ENCODE measurements at regions not wholly inside any gene's neighbourhood (a gene's known extent, or its start where the extent isn't known, plus 50 kb on each side); places are given as distances from the start of the nearest gene placed in this dataset.
A peak's percentile ranks its signal among the peaks of the same experiment; 100 is the strongest.

- Histone ChIP-seq H3K23ac (ENCODE audit: low read length in 2 of 2) (no peak overlapping the region), H3K14ac (ENCODE audit: low read length in 2 of 2) (no peak overlapping the region), H3K4ac (ENCODE audit: low read depth in 1 of 2, low read length in 2 of 2) (no peak overlapping the region), H2BK15ac (ENCODE audit: low read depth, poor library complexity, severe bottlenecking) (no peak overlapping the region), H3K9ac (ENCODE audit: low read length) (no peak overlapping the region), H2BK5ac (ENCODE audit: low read depth, low read length, poor library complexity, severe bottlenecking) (no peak overlapping the region), H3K4me1 (ENCODE audit: control insufficient read depth, insufficient read depth, low read depth, low read length) (peaks cover 6% of the 10 kb centered on the region), H2AK5ac (ENCODE audit: low read length, severe bottlenecking) (no peak overlapping the region), H4K91ac (ENCODE audit: low read length) (no peak overlapping the region), H3K9me3 (ENCODE audit: control insufficient read depth, low read length) (peaks cover 5% of the 10 kb centered on the region), H3K79me1 (replicated peaks; ENCODE audit: low read length, poor library complexity, severe bottlenecking) (no peaks in the 10 kb centered on the region), H2BK12ac (ENCODE audit: low read length in 2 of 2) (no peak overlapping the region), H4K8ac (ENCODE audit: low read length) (no peak overlapping the region), H3K4me3 (ENCODE audit: insufficient read depth in 1 of 2, low read depth in 1 of 2, low read length in 2 of 2) (no peak overlapping the region), H2BK120ac (ENCODE audit: low read depth, low read length) (no peak overlapping the region), H3K27ac (ENCODE audit: low read length, poor library complexity, severe bottlenecking) (no peak overlapping the region), H3K27me3 (ENCODE audit: control insufficient read depth in 1 of 2, insufficient read depth in 1 of 2, low read length in 2 of 2) (peaks cover 45 to 78% of the 10 kb centered on the region in 2 experiments), H3K4me2 (ENCODE audit: low read length, poor library complexity, severe bottlenecking) (no peak overlapping the region), H3K36me3 (ENCODE audit: control insufficient read depth in 1 of 2, insufficient read depth in 2 of 2, low read depth in 1 of 2, low read length in 2 of 2) (no peaks in the 10 kb centered on the region), H3K18ac (ENCODE audit: low read depth in 1 of 2, low read length in 2 of 2) (no peak overlapping the region), H2AFZ (ENCODE audit: low read depth, low read length) (no peak overlapping the region)
- DNase-seq, result no peak
- WGBS, result 84% methylated on average over 6 of the region's 7 CpGs
Measured at GRCh38 chr20:48262466-48262865, 477.2 kb upstream of the SULF2 start.

GRCh38 chr20:48261398-48261910 lies 476.2 kb upstream of the SULF2 start:
- Histone ChIP-seq H2AFZ (ENCODE audit: low read depth, low read length) (no peak overlapping the region), H2BK15ac (ENCODE audit: low read depth, poor library complexity, severe bottlenecking) (no peak overlapping the region), H4K8ac (ENCODE audit: low read length) (no peak overlapping the region), H3K4ac (ENCODE audit: low read depth in 1 of 2, low read length in 2 of 2) (no peak overlapping the region), H4K91ac (ENCODE audit: low read length) (no peak overlapping the region), H3K36me3 (ENCODE audit: control insufficient read depth in 1 of 2, insufficient read depth in 2 of 2, low read depth in 1 of 2, low read length in 2 of 2) (no peaks in the 10 kb centered on the region), H2BK5ac (ENCODE audit: low read depth, low read length, poor library complexity, severe bottlenecking) (no peak overlapping the region), H3K4me2 (ENCODE audit: low read length, poor library complexity, severe bottlenecking) (no peak overlapping the region), H3K9me3 (ENCODE audit: control insufficient read depth, low read length) (no peaks in the 10 kb centered on the region), H3K4me3 (ENCODE audit: insufficient read depth in 1 of 2, low read depth in 1 of 2, low read length in 2 of 2) (no peak overlapping the region), H3K27me3 (ENCODE audit: control insufficient read depth in 1 of 2, insufficient read depth in 1 of 2, low read length in 2 of 2) (peaks cover 37 to 85% of the 10 kb centered on the region in 2 experiments), H2BK120ac (ENCODE audit: low read depth, low read length) (no peak overlapping the region), H2AK5ac (ENCODE audit: low read length, severe bottlenecking) (no peak overlapping the region), H3K27ac (ENCODE audit: low read length, poor library complexity, severe bottlenecking) (no peak overlapping the region), H3K79me1 (replicated peaks; ENCODE audit: low read length, poor library complexity, severe bottlenecking) (no peaks in the 10 kb centered on the region), H3K23ac (ENCODE audit: low read length in 2 of 2) (no peak overlapping the region), H2BK12ac (ENCODE audit: low read length in 2 of 2) (no peak overlapping the region), H3K14ac (ENCODE audit: low read length in 2 of 2) (no peak overlapping the region), H3K9ac (ENCODE audit: low read length) (no peak overlapping the region), H3K4me1 (ENCODE audit: control insufficient read depth, insufficient read depth, low read depth, low read length) (peaks cover 6% of the 10 kb centered on the region), H3K18ac (ENCODE audit: low read depth in 1 of 2, low read length in 2 of 2) (no peak overlapping the region)
- DNase-seq, result no peak
- WGBS, result 94% methylated on average over 6 of the region's 6 CpGs

DNA sequence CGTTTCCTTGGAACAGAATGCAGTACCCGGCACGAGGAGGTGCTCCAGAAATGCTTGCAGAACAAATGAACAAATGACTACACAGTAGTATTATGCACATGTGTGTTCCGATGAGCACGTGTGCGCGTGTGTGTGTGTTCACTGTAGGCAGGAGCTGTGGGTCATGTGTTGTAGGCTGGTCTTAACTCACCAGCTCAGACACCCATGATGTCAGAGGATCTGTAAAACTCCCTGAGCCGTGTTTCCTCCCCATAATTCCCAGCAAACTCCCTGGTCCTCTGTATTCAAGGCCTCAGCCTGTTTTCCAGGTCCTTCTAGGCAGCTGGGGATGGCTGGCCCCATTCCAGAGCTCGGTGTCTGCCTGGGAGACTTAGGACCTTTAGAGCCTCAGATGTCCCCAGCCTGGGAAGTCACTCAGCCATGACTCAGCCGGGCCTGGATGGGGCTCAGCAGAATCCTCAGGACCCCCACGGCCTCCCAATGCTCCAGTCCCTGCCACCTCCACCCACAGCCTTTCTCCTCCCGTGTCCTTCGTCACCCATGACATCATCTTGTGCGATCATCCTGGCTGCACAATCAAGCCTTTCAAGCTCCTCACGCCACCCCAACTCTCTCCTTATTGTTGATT lies 475.0 kb upstream of the SULF2 start:
- Histone ChIP-seq H3K9ac (ENCODE audit: low read length) (no peak overlapping the region), H3K18ac (ENCODE audit: low read depth in 1 of 2, low read length in 2 of 2) (no peak overlapping the region), H3K4me3 (ENCODE audit: insufficient read depth in 1 of 2, low read depth in 1 of 2, low read length in 2 of 2) (no peak overlapping the region), H3K14ac (ENCODE audit: low read length in 2 of 2) (no peak overlapping the region), H3K27ac (ENCODE audit: low read length, poor library complexity, severe bottlenecking) (no peak overlapping the region), H3K23ac (ENCODE audit: low read length in 2 of 2) (no peak overlapping the region), H2BK5ac (ENCODE audit: low read depth, low read length, poor library complexity, severe bottlenecking) (no peak overlapping the region), H3K9me3 (ENCODE audit: control insufficient read depth, low read length) (peaks cover 4% of the 10 kb centered on the region), H3K79me1 (replicated peaks; ENCODE audit: low read length, poor library complexity, severe bottlenecking) (no peaks in the 10 kb centered on the region), H2BK15ac (ENCODE audit: low read depth, poor library complexity, severe bottlenecking) (no peak overlapping the region), H3K27me3 (ENCODE audit: control insufficient read depth in 1 of 2, insufficient read depth in 1 of 2, low read length in 2 of 2) (peaks cover 31 to 74% of the 10 kb centered on the region in 2 experiments), H4K91ac (ENCODE audit: low read length) (no peak overlapping the region), H4K8ac (ENCODE audit: low read length) (peak overlapping the region; percentile 61), H2BK12ac (ENCODE audit: low read length in 2 of 2) (no peak overlapping the region), H2AK5ac (ENCODE audit: low read length, severe bottlenecking) (no peak overlapping the region), H3K4ac (ENCODE audit: low read depth in 1 of 2, low read length in 2 of 2) (no peak overlapping the region), H2BK120ac (ENCODE audit: low read depth, low read length) (no peak overlapping the region), H3K36me3 (ENCODE audit: control insufficient read depth in 1 of 2, insufficient read depth in 2 of 2, low read depth in 1 of 2, low read length in 2 of 2) (no peaks in the 10 kb centered on the region), H2AFZ (ENCODE audit: low read depth, low read length) (no peak overlapping the region), H3K4me1 (ENCODE audit: control insufficient read depth, insufficient read depth, low read depth, low read length) (peaks cover 6% of the 10 kb centered on the region), H3K4me2 (ENCODE audit: low read length, poor library complexity, severe bottlenecking) (no peak overlapping the region)
- 82% methylated on average over 14 of the region's 15 CpGs for WGBS
- DNase-seq, result no peak

GRCh38 chr20:48259456-48259855 lies 474.2 kb upstream of the SULF2 start:
- H3K4me3 ChIP-seq (ENCODE audit: insufficient read depth in 1 of 2, low read depth in 1 of 2, low read length in 2 of 2), result no peak overlapping the region
- H3K79me1 ChIP-seq (replicated peaks; ENCODE audit: low read length, poor library complexity, severe bottlenecking), result no peaks in the 10 kb centered on the region
- H3K9ac ChIP-seq (ENCODE audit: low read length), result no peak overlapping the region
- no peak overlapping the region for H2BK5ac ChIP-seq (ENCODE audit: low read depth, low read length, poor library complexity, severe bottlenecking)
- H3K27ac ChIP-seq (ENCODE audit: low read length, poor library complexity, severe bottlenecking), result no peak overlapping the region
- no peak for DNase-seq
- peaks cover 6% of the 10 kb centered on the region for H3K4me1 ChIP-seq (ENCODE audit: control insufficient read depth, insufficient read depth, low read depth, low read length)
- H2BK15ac ChIP-seq (ENCODE audit: low read depth, poor library complexity, severe bottlenecking), result no peak overlapping the region
- no peak overlapping the region for H3K18ac ChIP-seq (ENCODE audit: low read depth in 1 of 2, low read length in 2 of 2)
- H2AFZ ChIP-seq (ENCODE audit: low read depth, low read length), result no peak overlapping the region
- H3K27me3 ChIP-seq (ENCODE audit: control insufficient read depth in 1 of 2, insufficient read depth in 1 of 2, low read length in 2 of 2), result peaks cover 31 to 69% of the 10 kb centered on the region in 2 experiments
- H3K14ac ChIP-seq (ENCODE audit: low read length in 2 of 2), result no peak overlapping the region
- peaks cover 4% of the 10 kb centered on the region for H3K9me3 ChIP-seq (ENCODE audit: control insufficient read depth, low read length)
- H4K8ac ChIP-seq (ENCODE audit: low read length), result no peak overlapping the region
- no peak overlapping the region for H2BK120ac ChIP-seq (ENCODE audit: low read depth, low read length)
- no peak overlapping the region for H2AK5ac ChIP-seq (ENCODE audit: low read length, severe bottlenecking)
- H3K4ac ChIP-seq (ENCODE audit: low read depth in 1 of 2, low read length in 2 of 2), result no peak overlapping the region
- no peak overlapping the region for H3K4me2 ChIP-seq (ENCODE audit: low read length, poor library complexity, severe bottlenecking)
- no peak overlapping the region for H2BK12ac ChIP-seq (ENCODE audit: low read length in 2 of 2)
- WGBS, result 90% methylated on average over 5 of the region's 6 CpGs
- no peaks in the 10 kb centered on the region for H3K36me3 ChIP-seq (ENCODE audit: control insufficient read depth in 1 of 2, insufficient read depth in 2 of 2, low read depth in 1 of 2, low read length in 2 of 2)
- no peak overlapping the region for H4K91ac ChIP-seq (ENCODE audit: low read length)
- no peak overlapping the region for H3K23ac ChIP-seq (ENCODE audit: low read length in 2 of 2)
